NCI-H1930 (cell line): ENCODE measurements at regions not wholly inside any gene's neighbourhood (a gene's known extent, or its start where the extent isn't known, plus 50 kb on each side); places are given as distances from the start of the nearest gene placed in this dataset.
"Not testable (repeated sequence)": the region's sequence is repeated elsewhere in the genome, so short reads cannot be mapped to it uniquely, and the experiment has no call there.

Experiments used
- DNase-seq, 2 experiments: peaks; one replicate each; lab custom pipeline; 2025; lab: John Stamatoyannopoulos, UW

DNA sequence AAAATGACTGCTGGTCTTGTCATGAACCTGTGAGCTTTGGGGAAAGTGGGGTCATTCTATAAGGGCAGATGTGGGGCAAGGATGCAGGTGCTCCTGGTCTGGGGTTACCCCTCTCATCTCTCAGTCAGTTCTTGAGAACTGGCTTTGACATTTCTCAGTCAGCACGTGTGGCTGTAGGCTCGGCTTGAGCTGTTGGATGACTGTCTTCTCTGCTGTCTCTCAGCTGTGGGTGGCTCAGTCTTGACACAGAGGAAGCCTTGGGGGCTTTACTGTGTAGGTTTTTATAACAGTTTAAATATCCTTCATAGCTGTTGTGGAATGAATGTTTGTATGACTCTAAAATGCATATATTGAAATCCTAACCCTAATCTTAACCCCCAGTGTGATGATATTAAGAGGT is 296.4 kb upstream of the CELF4 start:
- no peak for DNase-seq

- no peak for DNase-seq
Measured at GRCh38 chr18:37854396-37854795, 288.8 kb upstream of the CELF4 start.

GRCh38 chr18:37853706-37854105 is 288.1 kb upstream of the CELF4 start:
- DNase-seq: no peak

- DNase-seq: no peak
Measured at GRCh38 chr18:37852464-37852863, 286.9 kb upstream of the CELF4 start.

GRCh38 chr18:37847544-37847943 is 281.9 kb upstream of the CELF4 start:
- no peak for DNase-seq

- DNase-seq: no peak
Measured at GRCh38 chr18:37846996-37847395, 281.4 kb upstream of the CELF4 start.

- DNase-seq: no peak
Measured at GRCh38 chr18:37845498-37845897, 279.9 kb upstream of the CELF4 start.

DNA sequence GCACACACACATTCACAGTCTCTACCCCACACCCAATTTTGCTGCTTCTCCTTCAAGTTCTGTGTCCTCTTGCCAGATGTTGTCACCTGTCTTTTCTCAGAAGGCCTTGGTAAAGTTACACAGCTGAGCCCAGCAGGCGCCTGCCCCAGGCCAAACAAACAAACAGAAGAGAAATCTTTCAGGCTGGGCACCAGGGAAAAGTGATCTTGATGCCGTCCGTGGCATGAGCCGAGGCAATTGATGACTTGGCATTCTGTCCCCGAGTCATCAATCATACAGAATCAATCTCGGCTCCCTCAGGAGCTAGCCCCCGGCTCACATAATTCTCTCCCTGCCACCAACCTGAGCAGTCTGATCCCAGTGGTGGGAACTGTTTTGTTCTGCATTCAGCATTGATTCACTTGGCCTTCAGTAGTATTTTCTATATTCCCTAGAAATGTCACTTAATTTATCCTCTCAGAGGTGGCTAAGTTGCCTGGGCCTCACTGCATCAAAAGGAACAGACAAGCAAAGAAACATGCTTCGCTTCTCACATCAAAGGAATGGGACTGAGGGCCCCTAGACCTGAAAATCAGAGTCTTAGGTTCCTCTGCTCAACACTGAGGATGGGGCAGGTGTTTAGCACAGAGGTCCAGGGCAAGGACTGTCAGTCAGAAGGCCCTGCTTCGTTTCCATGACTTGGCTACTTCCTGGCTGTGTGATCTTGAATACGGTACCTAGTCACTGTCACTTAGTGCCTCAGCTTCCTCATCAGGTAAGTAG is 278.8 kb upstream of the CELF4 start:
- no peak for DNase-seq

DNA sequence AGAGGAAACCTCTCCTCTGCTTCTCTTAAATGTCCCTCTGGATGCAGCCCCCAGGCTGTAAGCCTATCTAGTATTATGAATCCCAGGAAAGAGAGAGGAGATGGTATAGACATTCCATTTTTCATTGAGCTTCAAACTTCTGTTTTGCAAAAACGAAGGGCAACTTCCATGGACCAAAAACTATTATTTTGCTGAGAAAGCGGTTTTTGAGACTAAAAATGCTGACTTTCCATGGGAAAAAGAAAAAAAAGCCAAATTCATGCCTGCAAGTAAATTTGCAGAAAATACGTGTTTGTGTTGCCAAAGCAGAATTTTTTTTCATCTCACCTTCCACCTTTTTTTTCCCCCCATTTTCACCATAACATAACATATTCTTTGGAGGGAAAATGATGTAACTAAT is 272.5 kb upstream of the CELF4 start:
- no peak for DNase-seq

DNA sequence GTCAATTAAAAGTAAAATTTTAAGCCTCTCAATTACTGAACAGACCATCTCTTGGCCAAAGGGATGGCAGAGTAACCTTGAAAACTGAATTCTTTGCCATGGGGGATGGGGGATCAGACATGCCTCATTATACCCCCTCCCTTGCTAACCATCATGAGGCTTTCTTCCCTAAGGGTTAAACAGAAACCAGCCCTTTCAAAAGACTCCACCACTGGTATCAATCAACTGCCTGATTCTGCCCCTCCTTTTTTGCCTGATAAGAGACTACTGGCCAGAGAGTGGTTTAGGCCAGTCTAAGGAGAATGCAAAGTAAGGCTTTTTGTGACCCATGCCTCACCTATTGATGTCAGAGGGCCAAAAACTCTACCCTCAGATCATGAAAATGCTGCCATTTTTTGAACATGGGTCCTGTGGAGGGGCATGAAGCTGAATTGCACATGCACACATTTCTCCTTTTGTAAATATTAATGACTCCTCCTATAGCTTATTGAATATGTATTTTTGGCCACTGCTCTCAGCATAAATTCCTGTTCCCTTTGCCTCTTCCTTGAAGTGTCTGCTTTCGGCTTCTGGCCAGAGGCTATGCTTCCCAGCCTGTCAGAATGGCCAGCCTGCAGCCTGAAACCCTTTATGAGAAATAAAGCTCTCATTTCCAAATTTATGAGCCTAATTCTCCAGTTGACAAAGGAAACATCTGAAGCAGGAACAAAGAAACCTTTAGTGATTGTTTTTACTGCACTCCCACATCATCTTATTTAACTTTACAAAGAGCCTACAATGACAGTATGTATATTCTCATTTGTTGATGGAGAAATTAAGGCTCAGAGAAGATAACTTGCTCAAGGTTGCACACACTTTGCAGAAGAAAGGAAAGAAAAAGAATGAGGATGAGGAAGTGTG is 270.7 kb upstream of the CELF4 start:
- no peak for DNase-seq

DNA sequence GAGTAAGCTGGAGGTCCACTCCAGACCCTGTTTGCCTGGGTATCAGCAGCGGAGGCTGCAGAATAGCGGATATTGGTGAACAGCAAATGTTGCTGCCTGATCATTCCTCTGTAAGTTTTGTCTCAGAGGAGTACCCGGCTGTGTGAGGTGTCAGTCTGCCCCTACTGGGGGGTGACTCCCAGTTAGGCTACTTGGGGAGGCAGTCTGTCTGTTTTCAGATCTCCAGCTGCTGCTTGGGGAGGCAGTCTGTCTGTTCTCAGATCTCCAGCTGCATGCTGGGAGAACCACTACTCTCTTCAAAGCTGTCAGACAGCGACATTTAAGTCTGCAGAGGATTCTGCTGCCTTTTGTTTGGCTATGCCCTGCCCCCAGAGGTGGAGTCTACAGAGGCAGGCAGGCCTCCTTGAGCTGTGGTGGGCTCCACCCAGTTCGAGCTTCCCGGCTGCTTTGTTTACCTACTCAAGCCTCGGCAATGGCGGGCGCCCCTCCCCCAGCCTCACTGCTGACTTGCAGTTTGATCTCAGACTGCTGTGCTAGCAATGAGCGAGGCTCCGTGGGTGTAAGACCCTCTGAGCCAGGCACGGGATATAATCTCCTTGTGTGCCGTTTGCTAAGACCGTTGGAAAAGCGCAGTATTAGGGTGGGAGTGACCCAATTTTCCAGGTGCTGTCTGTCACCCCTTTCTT is 266.6 kb upstream of the CELF4 start:
- not testable (repeated sequence) for DNase-seq

DNA sequence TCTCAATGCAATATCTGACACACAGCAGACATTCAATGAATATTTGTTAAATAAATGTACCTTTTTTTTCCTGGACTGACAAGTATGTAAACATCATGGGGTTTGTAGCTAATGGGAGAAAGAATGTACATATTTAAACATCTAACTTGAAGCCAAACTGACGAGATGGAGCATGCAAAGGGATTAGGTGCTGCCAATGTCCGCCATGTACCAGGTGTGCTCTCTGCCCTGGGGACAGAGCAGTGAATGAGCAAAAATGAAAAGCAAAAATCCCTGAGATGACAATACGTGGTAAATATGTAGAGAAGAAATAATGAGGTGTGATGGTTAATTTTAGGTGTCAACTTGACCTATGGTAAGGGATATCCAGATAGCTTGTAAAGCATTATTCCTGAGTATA is 247.4 kb upstream of the CELF4 start:
- DNase-seq: no peak

- no peak for DNase-seq
Measured at GRCh38 chr18:37805773-37806404, 240.3 kb upstream of the CELF4 start.

- no peak for DNase-seq
Measured at GRCh38 chr18:37796823-37797349, 231.3 kb upstream of the CELF4 start.

GRCh38 chr18:37787452-37787851 is 221.9 kb upstream of the CELF4 start:
- DNase-seq: no peak

GRCh38 chr18:37783771-37784170 is 218.2 kb upstream of the CELF4 start:
- no peak for DNase-seq

DNA sequence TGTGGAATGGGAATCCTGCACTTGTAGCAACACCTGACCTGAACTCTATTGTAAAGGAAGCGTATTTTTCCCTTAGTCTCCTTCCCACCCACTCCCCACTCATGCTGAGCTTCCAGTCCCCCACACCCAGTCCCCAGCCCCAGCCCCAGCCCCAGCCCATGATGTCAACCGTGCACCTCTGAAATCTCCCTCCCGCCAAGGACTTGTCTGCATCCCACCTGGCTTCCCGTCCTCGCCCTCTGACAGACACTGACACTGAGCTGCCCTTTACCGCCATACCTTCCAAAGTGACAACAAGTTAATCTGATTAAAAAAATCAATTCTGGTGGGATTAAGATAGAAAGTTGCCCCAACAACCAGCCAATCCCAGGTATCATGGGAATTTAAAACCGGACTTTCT is 213.6 kb upstream of the CELF4 start:
- DNase-seq: no peak

DNA sequence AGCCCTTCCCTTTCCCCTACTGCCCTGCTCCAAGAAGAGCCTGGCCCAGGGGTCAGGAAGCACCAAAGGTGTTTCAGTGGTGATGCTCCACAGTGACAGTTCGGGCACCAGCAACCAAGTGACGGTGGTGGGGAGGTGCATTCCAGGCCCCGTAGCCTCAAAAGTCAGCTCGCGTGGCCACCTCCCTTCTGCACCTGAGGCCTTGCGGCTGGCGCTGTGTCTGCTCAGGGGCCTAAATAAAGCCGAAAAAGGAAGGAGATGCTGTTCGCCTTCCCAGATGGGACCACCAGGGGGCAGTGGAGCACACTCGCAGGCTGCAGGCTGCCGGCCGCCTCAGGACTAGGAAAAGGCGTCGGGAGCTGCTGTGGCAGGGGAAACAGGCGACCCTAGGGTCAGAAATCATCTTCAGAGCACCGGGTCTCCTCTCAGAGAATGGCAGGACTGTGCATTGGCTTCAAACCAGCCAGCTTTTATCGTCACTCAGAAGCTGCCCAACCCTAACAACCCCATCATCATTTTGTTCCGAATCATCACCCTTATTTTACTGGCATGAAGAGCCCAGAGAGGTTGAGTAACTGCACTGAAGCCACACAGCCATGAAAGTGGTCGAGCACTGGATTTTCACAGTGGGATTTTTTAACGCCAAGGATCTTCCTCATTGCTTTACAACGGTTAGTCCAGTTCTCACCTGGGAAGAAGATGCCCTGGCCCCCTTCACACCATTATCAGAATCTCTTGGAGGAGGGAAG is 213.0 kb upstream of the CELF4 start:
- DNase-seq: peak; percentile 54

- no peak for DNase-seq
Measured at GRCh38 chr18:37769826-37770225, 204.2 kb upstream of the CELF4 start.

DNA sequence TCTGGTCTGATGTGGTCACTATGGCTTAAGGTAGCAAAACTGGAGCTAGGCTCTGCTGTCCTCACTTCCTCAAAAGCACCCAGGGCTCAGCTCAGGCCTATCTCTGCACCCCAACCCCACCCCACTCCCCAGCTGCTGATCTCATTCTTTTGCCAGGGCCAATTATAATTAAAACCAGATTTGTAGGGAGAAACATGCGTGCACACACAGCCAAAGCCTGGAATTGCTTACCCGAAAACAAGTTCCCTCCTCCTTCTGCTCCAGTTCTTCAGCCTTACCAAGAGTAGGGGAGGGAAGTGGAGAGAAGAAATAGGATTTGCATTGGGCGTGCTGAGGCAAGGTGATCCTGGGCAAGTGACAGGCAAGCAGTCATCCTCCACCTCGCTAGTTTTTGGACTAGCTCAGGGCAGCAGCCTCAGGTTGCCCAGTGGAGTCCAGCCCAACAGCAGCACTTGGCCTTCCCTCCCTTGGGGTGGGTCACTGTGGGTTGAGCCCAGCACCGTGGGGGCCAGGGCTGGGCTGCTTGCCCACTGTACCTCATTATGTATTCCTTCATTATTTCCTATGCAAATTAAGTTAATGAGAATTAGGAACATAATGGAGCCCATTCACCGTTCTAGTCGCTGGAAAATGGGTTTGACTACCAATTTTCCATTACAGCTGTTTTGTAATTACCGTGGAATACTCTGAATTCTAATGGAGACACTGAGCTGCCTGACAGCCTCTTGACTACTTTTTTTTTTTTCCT is 199.1 kb upstream of the CELF4 start:
- no peak for DNase-seq
